ENCODE measurements at regions not wholly inside any gene's neighbourhood (a gene's known extent, or its start where the extent isn't known, plus 50 kb on each side); places are given as distances from the start of the nearest gene placed in this dataset.

- no peaks in the 10 kb centered on the region for H4K20me1 ChIP-seq (replicated peaks; ENCODE audit: insufficient read depth)
- H2AFZ ChIP-seq: no peak overlapping the region
- TF ChIP-seq ZNF462 (CRISPR knock-in tag; IDR thresholded peaks at IDR 0.05): no peak
- no peak for TF ChIP-seq EZH2 (IDR thresholded peaks at IDR 0.05; ENCODE audit: low read depth, unreplicated experiment)
- no peak for TF ChIP-seq JUNB (IDR thresholded peaks at IDR 0.05; ENCODE audit: unreplicated experiment)
- no peaks in the 10 kb centered on the region for H3K27me3 Mint-ChIP-seq (ENCODE audit: insufficient read depth, low read depth, poor library complexity)
- ATAC-seq: no peak
- no peak overlapping the region for H3K27ac ChIP-seq (ENCODE audit: low read depth)
- H3F3A ChIP-seq (replicated peaks; ENCODE audit: low read depth): no peaks in the 10 kb centered on the region
- no peaks in the 10 kb centered on the region for H3K36me3 Mint-ChIP-seq (ENCODE audit: low read depth)
- H3K4me3 Mint-ChIP-seq: no peak overlapping the region
- H3K9me2 ChIP-seq (ENCODE audit: insufficient read depth): 0 out of 2 replicates have a peak, but pooled peaks cover 8% of the 10 kb centered on the region
- no peak for DNase-seq (ENCODE audit: low spot score)
- no peaks in the 10 kb centered on the region for H3K36me3 ChIP-seq (ENCODE audit: insufficient read depth)
- H3K4me3 ChIP-seq: no peak overlapping the region
- H3K79me2 ChIP-seq (replicated peaks; ENCODE audit: insufficient read depth): no peaks in the 10 kb centered on the region
- no peaks in the 10 kb centered on the region for H3K4me1 ChIP-seq (ENCODE audit: insufficient read depth)
- H3K4me2 ChIP-seq: no peak overlapping the region
- H3K4me1 Mint-ChIP-seq: peaks cover 15% of the 10 kb centered on the region; the same call in 2 of the 3 replicates
- H3K9me3 Mint-ChIP-seq: no peaks in the 10 kb centered on the region
- no peak overlapping the region for H3K27ac Mint-ChIP-seq
- no peaks in the 10 kb centered on the region for H3K27me3 ChIP-seq (ENCODE audit: insufficient read depth)
Measured at GRCh38 chr7:19352305-19352695, 207.1 kb upstream of the FERD3L start.

- no peaks in the 10 kb centered on the region for H3K27me3 ChIP-seq (ENCODE audit: insufficient read depth)
Measured at GRCh38 chr7:19351341-19352304, 206.4 kb upstream of the FERD3L start.

More at GRCh38 chr7:19351341-19352304, 206.4 kb upstream of the FERD3L start:
- H4K20me1 ChIP-seq (replicated peaks; ENCODE audit: insufficient read depth): no peaks in the 10 kb centered on the region
- TF ChIP-seq REST (IDR thresholded peaks at IDR 0.05; ENCODE audit: unreplicated experiment) (no peak), EZH2 (IDR thresholded peaks at IDR 0.05; ENCODE audit: low read depth, unreplicated experiment) (no peak), ZNF114 (CRISPR knock-in tag; IDR thresholded peaks at IDR 0.05) (no peak), ZNF331 (CRISPR knock-in tag; IDR thresholded peaks at IDR 0.05; ENCODE audit: low read depth) (no peak), EZH2phosphoT487 (IDR thresholded peaks at IDR 0.05; ENCODE audit: unreplicated experiment) (no peak), JUNB (IDR thresholded peaks at IDR 0.05; ENCODE audit: unreplicated experiment) (no peak)
- TF ChIP-seq, protein P1, sequence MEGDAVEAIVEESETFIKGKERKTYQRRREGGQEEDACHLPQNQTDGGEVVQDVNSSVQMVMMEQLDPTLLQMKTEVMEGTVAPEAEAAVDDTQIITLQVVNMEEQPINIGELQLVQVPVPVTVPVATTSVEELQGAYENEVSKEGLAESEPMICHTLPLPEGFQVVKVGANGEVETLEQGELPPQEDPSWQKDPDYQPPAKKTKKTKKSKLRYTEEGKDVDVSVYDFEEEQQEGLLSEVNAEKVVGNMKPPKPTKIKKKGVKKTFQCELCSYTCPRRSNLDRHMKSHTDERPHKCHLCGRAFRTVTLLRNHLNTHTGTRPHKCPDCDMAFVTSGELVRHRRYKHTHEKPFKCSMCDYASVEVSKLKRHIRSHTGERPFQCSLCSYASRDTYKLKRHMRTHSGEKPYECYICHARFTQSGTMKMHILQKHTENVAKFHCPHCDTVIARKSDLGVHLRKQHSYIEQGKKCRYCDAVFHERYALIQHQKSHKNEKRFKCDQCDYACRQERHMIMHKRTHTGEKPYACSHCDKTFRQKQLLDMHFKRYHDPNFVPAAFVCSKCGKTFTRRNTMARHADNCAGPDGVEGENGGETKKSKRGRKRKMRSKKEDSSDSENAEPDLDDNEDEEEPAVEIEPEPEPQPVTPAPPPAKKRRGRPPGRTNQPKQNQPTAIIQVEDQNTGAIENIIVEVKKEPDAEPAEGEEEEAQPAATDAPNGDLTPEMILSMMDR (conservative IDR thresholded peaks at IDR 0.05; ENCODE audit: low read depth in 2 of 2): no peak
- no peaks in the 10 kb centered on the region for H3K79me2 ChIP-seq (replicated peaks; ENCODE audit: insufficient read depth)
- H3K4me2 ChIP-seq: no peak overlapping the region
- H3F3A ChIP-seq (replicated peaks; ENCODE audit: low read depth): no peaks in the 10 kb centered on the region
- Mint-ChIP-seq H3K4me1 (peaks cover 15% of the 10 kb centered on the region; the same call in 2 of the 3 replicates), H3K4me3 (no peak overlapping the region), H3K36me3 (ENCODE audit: low read depth) (no peaks in the 10 kb centered on the region), H3K27ac (no peak overlapping the region), H3K9me3 (no peaks in the 10 kb centered on the region), H3K27me3 (ENCODE audit: insufficient read depth, low read depth, poor library complexity) (no peaks in the 10 kb centered on the region)
- H2AFZ ChIP-seq: no peak overlapping the region
- H3K4me3 ChIP-seq: no peak overlapping the region
- no peak for ATAC-seq
- no peaks in the 10 kb centered on the region for H3K36me3 ChIP-seq (ENCODE audit: insufficient read depth)
- 0 out of 2 replicates have a peak, but pooled peaks cover 8% of the 10 kb centered on the region for H3K9me2 ChIP-seq (ENCODE audit: insufficient read depth)
- no peak overlapping the region for H3K27ac ChIP-seq (ENCODE audit: low read depth)
- no peaks in the 10 kb centered on the region for H3K4me1 ChIP-seq (ENCODE audit: insufficient read depth)
- no peak for DNase-seq (ENCODE audit: low spot score)
